Uterus (tissue), 2 donors: ENCODE measurements at regions not wholly inside any gene's neighbourhood (a gene's known extent, or its start where the extent isn't known, plus 50 kb on each side); places are given as distances from the start of the nearest gene placed in this dataset.

Source experiments
- CTCF ChIP-seq, 4 experiments: fragments of 200-600 bp in 2 of 4; fragments of 450-650 bp in 2 of 4; sonication (generic) in 2 of 4; IDR thresholded peaks; one replicate each; pipeline ENCODE4 v1.5.1; 2016 to 2019; ENCODE audit warnings: antibody characterized with exemption in 4 of 4, mild to moderate bottlenecking in 2 of 4, moderate library complexity in 1 of 4
- POLR2A ChIP-seq, 2 donors: fragments of 450-650 bp; IDR thresholded peaks; one replicate each; pipeline ENCODE4 v1.6.1; 2016; ENCODE audit warnings: antibody characterized with exemption in 2 of 2, mild to moderate bottlenecking in 1 of 2, moderate library complexity in 1 of 2

DNA sequence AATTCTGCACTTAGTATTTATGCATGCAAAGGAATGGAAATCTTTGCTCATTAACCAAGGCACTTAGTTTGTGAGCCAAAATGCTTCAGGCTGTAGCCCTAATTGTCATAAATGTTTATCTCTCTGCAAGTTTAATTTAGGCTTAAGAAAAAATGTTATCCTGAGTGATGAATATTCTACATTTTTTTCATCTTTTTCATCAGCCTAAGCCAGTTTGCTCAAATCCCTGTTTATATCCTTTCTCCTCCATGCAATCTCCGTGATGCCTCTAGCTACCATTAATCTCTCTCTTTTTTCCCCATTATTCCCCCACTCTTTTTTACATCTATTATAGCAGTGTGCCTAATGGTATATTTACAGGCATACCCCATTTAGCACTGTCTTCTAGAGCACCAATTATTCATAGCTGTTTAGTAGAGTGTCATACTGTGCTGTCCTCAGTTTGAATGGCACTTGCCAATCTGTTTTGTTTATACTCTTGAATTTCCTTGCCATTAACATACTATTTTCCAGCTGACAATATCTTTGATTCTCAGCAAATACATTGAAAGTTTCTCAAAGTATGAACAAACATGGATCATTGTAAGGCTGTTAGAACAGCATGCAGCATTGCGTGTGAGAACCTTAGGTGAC, 1457.0 kb downstream of the MAT2B start:
- no peak for TF ChIP-seq POLR2A (IDR thresholded peaks at IDR 0.05)
- TF ChIP-seq CTCF (IDR thresholded peaks at IDR 0.05): no peak
